HCT116 (cell line): ENCODE measurements at regions not wholly inside any gene's neighbourhood (a gene's known extent, or its start where the extent isn't known, plus 50 kb on each side); places are given as distances from the start of the nearest gene placed in this dataset.

Experiments
- ELF1 ChIP-seq: IDR thresholded peaks from 2 replicates; pipeline ENCODE4 v1.6.1; 2012; ENCODE audit warnings: low read depth, borderline replicate concordance
- RAD21 ChIP-seq: IDR thresholded peaks from 2 replicates; pipeline ENCODE4 v1.6.1; 2012; ENCODE audit warnings: low read depth, mild to moderate bottlenecking
- SP1 ChIP-seq: IDR thresholded peaks from 2 replicates; pipeline ENCODE4 v1.6.1; 2012; ENCODE audit warnings: low read depth
- SRF ChIP-seq: IDR thresholded peaks from 2 replicates; pipeline ENCODE4 v1.6.1; 2012; ENCODE audit warnings: low read depth
- TCF7L2 ChIP-seq: IDR thresholded peaks from 2 replicates; pipeline ENCODE4 v1.7.0; 2011; ENCODE audit warnings: borderline replicate concordance, inconsistent platforms; ENCODE audit not compliant: insufficient read depth, insufficient read length; ENCODE audit errors: extremely low read depth
- TF ChIP-seq, protein P1 (sequence below): IDR thresholded peaks from 2 replicates; pipeline ENCODE4 v1.6.1; 2012; ENCODE audit warnings: low read depth
- TF ChIP-seq, protein P2 (sequence below): IDR thresholded peaks from 2 replicates; pipeline ENCODE4 v1.6.1; 2011; ENCODE audit warnings: mild to moderate bottlenecking, low read length, moderate library complexity; ENCODE audit not compliant: insufficient replicate concordance; ENCODE audit errors: extremely low read depth

GRCh38 chr20:51966296-51966971, 164.1 kb upstream of the SALL4 start (continued):
- TF ChIP-seq, protein P1, sequence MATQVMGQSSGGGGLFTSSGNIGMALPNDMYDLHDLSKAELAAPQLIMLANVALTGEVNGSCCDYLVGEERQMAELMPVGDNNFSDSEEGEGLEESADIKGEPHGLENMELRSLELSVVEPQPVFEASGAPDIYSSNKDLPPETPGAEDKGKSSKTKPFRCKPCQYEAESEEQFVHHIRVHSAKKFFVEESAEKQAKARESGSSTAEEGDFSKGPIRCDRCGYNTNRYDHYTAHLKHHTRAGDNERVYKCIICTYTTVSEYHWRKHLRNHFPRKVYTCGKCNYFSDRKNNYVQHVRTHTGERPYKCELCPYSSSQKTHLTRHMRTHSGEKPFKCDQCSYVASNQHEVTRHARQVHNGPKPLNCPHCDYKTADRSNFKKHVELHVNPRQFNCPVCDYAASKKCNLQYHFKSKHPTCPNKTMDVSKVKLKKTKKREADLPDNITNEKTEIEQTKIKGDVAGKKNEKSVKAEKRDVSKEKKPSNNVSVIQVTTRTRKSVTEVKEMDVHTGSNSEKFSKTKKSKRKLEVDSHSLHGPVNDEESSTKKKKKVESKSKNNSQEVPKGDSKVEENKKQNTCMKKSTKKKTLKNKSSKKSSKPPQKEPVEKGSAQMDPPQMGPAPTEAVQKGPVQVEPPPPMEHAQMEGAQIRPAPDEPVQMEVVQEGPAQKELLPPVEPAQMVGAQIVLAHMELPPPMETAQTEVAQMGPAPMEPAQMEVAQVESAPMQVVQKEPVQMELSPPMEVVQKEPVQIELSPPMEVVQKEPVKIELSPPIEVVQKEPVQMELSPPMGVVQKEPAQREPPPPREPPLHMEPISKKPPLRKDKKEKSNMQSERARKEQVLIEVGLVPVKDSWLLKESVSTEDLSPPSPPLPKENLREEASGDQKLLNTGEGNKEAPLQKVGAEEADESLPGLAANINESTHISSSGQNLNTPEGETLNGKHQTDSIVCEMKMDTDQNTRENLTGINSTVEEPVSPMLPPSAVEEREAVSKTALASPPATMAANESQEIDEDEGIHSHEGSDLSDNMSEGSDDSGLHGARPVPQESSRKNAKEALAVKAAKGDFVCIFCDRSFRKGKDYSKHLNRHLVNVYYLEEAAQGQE, result no peak
- TF ChIP-seq SP1, result no peak
- TF ChIP-seq RAD21, result peak; percentile 77
- TF ChIP-seq, protein P2, sequence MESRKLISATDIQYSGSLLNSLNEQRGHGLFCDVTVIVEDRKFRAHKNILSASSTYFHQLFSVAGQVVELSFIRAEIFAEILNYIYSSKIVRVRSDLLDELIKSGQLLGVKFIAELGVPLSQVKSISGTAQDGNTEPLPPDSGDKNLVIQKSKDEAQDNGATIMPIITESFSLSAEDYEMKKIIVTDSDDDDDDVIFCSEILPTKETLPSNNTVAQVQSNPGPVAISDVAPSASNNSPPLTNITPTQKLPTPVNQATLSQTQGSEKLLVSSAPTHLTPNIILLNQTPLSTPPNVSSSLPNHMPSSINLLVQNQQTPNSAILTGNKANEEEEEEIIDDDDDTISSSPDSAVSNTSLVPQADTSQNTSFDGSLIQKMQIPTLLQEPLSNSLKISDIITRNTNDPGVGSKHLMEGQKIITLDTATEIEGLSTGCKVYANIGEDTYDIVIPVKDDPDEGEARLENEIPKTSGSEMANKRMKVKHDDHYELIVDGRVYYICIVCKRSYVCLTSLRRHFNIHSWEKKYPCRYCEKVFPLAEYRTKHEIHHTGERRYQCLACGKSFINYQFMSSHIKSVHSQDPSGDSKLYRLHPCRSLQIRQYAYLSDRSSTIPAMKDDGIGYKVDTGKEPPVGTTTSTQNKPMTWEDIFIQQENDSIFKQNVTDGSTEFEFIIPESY, result no peak
- TF ChIP-seq TCF7L2, result no peak
- 0 out of 2 replicates have a peak, but pooled peaks have one; percentile 43 for TF ChIP-seq SRF
- TF ChIP-seq ELF1, result no peak
